ENCODE measurements at regions not wholly inside any gene's neighbourhood (a gene's known extent, or its start where the extent isn't known, plus 50 kb on each side); places are given as distances from the start of the nearest gene placed in this dataset.

GRCh38 chr14:101464984-101465794, 96.1 kb upstream of the DIO3 start:
- Histone ChIP-seq H4K5ac (ENCODE audit: low read depth, low read length) (no peak overlapping the region), H2AK5ac (ENCODE audit: low read depth, low read length) (no peak overlapping the region), H3K79me1 (ENCODE audit: low read depth in 1 of 2, low read length in 2 of 2) (no peaks in the 10 kb centered on the region), H3K27ac (ENCODE audit: insufficient read depth, low read length) (no peak overlapping the region), H2AFZ (replicated peaks; ENCODE audit: low read length, poor library complexity) (no peak overlapping the region), H2BK5ac (ENCODE audit: low read depth, low read length, poor library complexity, severe bottlenecking) (no peak overlapping the region), H3K4me3 (ENCODE audit: insufficient read depth, low read depth, low read length) (no peak overlapping the region), H3K56ac (ENCODE audit: extremely low read depth, insufficient read depth, low read length) (no peak overlapping the region), H3K4me2 (ENCODE audit: low read depth, low read length) (no peak overlapping the region), H3K9me3 (ENCODE audit: control insufficient read depth, insufficient read depth, low read length) (no peaks in the 10 kb centered on the region), H3K27me3 (ENCODE audit: control insufficient read depth, insufficient read depth, low read length) (peaks cover 21% of the 10 kb centered on the region; the same call in 1 of the 2 replicates), H3K9ac (ENCODE audit: low read depth, low read length) (no peak overlapping the region), H4K91ac (ENCODE audit: insufficient read depth, low read depth, low read length) (no peak overlapping the region), H3K9me1 (ENCODE audit: insufficient read depth, low read length) (no peaks in the 10 kb centered on the region; the same call in 1 of the 2 replicates), H2BK120ac (ENCODE audit: low read depth, low read length) (no peak overlapping the region), H3K36me3 (ENCODE audit: control insufficient read depth, insufficient read depth, low read length) (no peaks in the 10 kb centered on the region), H3K4me1 (ENCODE audit: control insufficient read depth, insufficient read depth, low read length) (no peaks in the 10 kb centered on the region), H3K18ac (ENCODE audit: low read depth, low read length) (no peak overlapping the region), H3K14ac (replicated peaks; ENCODE audit: low read depth, low read length) (no peak overlapping the region), H4K8ac (ENCODE audit: low read depth in 2 of 2, low read length in 2 of 2) (no peak overlapping the region), H4K20me1 (ENCODE audit: insufficient read depth, low read length) (no peaks in the 10 kb centered on the region), H3K4ac (ENCODE audit: low read depth, low read length) (no peak overlapping the region), H2BK20ac (ENCODE audit: low read depth, low read length) (no peak overlapping the region), H3K23ac (ENCODE audit: low read depth, low read length) (no peak overlapping the region), H2AK9ac (replicated peaks; ENCODE audit: low read depth, low read length, poor library complexity) (no peak overlapping the region), H2BK15ac (ENCODE audit: low read depth, low read length) (no peak overlapping the region)
- ChIA-PET POLR2A (ENCODE audit: unreplicated experiment) (no interaction called here), CTCF (no interaction called here)
- DNase-seq (no peak), ATAC-seq (ENCODE audit: low read depth) (no peak)
- BruUV-seq (replicated peaks), result no TSS peak
- in situ Hi-C loops (cut with MboI; ENCODE audit: low sequenced_read_pairs), result no loop called here
- WGBS, 2 experiments (ENCODE audit: extremely low coverage in 2 of 2, insufficient read length in 1 of 2), result 72% methylated on average over 5 of the region's 14 CpGs; no CpG with 5 or more reads in 1 of the 2 experiments
- TF ChIP-seq MAFK (IDR thresholded peaks at IDR 0.05; ENCODE audit: low read depth, low read length), result no peak
- TF ChIP-seq MXI1 (IDR thresholded peaks at IDR 0.05; ENCODE audit: borderline replicate concordance, low read depth, low read length), result no peak
- TF ChIP-seq SMC3 (IDR thresholded peaks at IDR 0.05; ENCODE audit: low read depth, low read length), result no peak
- TF ChIP-seq MAZ (IDR thresholded peaks at IDR 0.05; ENCODE audit: borderline replicate concordance, low read depth, low read length), result no peak
- TF ChIP-seq ELK1 (IDR thresholded peaks at IDR 0.05; ENCODE audit: borderline replicate concordance, low read depth, low read length), result no peak
- no peak for TF ChIP-seq NFE2L2 (IDR thresholded peaks at IDR 0.05; ENCODE audit: low read depth, low read length)
- intact Hi-C loops (cut with micrococcal nuclease), result no loop called here
- dilution Hi-C loops (cut with HindIII; ENCODE audit: low sequenced_read_pairs, unreplicated experiment), result no loop called here
